HG02973 (cell line): ENCODE measurements at regions not wholly inside any gene's neighbourhood (a gene's known extent, or its start where the extent isn't known, plus 50 kb on each side); places are given as distances from the start of the nearest gene placed in this dataset.
"Not testable (repeated sequence)": the region's sequence is repeated elsewhere in the genome, so short reads cannot be mapped to it uniquely, and the experiment has no call there.

ENCODE experiments used
- ATAC-seq: cut with Tn5 transposase; IDR thresholded peaks from one replicate; pipeline ENCODE4 v1.9.1; 2021; ENCODE audit warnings: moderate library complexity; ENCODE audit not compliant: unreplicated experiment

DNA sequence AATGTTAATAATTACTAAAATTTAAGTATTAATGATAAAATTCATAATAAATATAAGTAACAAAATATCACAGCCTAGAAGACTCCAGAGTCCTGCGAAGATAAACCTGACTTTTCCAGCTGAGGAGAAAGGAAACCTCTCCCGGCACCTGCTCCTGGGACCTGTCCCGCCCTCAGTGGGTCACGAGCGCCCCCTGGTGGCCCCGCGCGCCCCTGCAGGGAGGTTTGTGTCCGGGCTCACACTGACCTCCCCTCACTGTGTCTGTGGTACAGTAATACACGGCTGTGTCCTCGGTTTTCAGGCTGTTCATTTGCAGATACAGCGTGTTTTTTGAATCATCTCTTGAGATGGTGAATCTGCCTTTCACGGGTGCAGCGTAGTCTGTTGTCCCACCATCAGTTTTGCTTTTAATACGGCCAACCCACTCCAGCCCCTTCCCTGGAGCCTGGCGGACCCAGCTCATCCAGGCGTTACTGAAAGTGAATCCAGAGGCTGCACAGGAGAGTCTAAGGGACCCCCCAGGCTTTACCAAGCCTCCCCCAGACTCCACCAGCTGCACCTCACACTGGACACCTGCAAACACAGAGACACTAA is 627.1 kb downstream of the TMEM121 start:
- not testable (repeated sequence) for ATAC-seq

GRCh38 chr14:106163316-106163715 is 636.9 kb downstream of the TMEM121 start:
- no peak for ATAC-seq

- not testable (repeated sequence) for ATAC-seq
These were observed 637.4 kb downstream of the TMEM121 start for GRCh38 chr14:106163812-106164211.

- ATAC-seq, result no peak
These were observed 639.8 kb downstream of the TMEM121 start for GRCh38 chr14:106166232-106166631.

DNA sequence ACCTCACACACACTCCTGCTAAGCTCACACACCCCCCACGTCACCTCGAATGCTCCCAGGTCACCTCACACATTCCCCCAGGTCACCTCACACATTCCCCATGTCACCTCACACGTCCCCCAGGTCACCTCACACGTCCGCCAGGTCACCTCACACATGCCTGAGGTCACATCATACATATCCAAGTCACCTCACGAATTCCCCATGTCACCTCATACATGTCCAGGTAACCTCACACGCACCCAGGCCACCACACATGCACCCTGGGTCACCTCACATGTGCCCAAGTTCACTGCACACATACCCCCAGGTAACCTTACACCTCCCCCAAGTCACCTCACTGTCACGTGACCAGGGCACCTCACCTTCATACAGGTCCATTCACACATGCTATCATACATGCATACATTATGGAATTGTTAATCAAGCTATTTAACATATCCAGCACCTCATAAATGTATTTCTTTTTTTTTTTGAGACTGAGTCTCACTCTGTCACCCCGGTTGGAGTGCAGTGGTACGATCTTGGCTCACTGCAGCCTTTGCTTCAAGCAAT is 640.3 kb downstream of the TMEM121 start:
- ATAC-seq, result no peak

GRCh38 chr14:106170163-106170658 is 643.8 kb downstream of the TMEM121 start:
- ATAC-seq, result not testable (repeated sequence)

DNA sequence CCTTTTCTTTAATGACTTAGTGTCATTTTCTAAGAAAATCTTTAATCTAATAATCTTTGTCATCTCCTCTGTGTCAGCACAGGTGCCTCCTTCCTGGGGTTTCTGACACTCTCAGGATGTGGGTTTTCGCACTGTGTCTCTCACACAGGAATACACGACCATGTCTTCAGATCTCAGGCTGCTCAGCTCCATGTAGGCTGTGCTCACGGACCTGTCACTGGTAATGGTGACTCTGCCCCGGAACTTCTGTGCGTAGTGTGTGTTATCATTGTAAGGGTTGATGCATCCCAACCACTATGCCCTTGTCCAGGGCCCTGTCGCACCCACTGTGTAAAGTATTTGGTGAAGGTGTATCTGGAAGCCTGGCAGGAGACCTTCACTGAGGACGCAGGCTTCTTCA is 647.8 kb downstream of the TMEM121 start:
- no peak for ATAC-seq

DNA sequence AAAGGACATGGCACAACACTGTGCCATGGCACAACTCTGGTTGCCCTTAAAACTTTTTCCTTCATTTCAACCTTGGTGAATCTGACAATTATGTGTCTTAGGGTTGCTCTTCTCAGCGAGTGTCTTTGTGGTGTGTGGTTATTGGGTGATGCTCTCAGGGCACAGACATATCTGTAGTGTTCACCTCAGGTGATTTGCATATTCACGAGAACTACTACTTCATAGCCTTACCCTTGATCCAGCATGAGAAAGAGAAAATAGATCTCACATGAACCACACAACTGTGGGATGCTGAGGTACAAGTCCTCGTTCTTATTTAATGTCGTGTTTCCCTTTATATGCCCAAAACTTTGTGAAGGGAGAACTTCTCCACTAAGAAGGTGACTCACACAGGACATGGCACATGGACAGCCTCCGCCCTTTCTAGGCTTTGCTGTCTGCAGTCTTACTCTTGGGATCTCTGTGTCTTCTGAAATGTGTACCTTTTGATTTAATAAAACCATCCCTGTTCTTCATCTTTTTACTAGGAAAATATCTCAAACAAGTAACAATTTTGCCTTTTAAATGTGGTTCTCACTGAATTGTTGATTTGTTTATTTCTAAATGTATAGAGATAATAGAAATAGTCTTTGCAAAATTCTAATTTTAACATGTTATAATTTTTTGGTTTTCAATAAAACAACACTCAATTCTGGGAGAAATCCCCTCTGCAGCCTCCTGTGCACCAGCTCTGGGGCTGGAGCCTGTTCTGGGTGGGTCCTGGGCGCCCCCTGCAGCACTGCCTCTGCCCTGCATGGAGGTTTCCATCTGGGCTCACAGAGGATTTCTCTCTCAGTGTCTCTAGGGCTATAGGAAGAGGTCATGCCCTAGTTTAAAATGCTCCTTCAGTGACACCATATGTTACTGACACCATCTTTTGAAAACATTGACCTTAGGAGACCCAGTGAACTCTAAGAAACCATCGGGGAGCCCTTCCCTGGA is 651.2 kb downstream of the TMEM121 start:
- ATAC-seq, result not testable (repeated sequence)

DNA sequence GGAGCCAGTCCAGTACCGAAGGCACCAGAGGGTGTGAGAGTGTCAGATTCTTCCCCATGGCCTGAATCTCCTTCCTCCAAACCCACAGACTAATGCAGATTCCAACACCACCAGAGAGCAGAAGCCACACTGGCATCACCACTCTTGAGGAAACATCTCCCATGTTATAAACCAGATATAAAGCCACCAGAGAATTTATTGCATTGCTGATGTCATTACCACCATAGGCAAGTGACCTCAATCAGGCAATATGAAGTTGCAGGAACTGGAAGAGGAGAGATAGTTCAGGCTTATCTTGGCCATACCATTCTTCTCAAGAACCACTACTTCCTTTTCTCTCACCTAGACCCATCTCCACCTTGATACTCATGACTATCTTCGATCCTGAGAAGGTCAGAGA is 653.4 kb downstream of the TMEM121 start:
- ATAC-seq, result no peak

DNA sequence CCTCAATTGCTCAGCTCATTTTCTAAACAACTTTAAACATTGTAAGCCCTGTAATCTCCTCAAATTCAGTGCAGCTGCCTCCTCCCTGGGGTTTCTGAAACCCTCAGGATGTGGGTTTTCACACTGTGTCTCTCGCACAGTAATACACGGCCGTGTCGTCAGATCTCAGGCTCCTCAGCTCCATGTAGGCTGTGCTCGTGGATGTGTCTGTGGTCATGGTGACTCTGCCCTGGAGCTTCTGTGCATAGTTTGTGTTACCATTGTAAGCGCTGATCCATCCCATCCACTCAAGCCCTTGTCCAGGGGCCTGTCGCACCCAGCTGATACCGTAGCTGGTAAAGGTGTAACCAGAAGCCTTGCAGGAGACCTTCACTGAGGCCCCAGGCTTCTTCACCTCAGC is 658.4 kb downstream of the TMEM121 start:
- not testable (repeated sequence) for ATAC-seq

DNA sequence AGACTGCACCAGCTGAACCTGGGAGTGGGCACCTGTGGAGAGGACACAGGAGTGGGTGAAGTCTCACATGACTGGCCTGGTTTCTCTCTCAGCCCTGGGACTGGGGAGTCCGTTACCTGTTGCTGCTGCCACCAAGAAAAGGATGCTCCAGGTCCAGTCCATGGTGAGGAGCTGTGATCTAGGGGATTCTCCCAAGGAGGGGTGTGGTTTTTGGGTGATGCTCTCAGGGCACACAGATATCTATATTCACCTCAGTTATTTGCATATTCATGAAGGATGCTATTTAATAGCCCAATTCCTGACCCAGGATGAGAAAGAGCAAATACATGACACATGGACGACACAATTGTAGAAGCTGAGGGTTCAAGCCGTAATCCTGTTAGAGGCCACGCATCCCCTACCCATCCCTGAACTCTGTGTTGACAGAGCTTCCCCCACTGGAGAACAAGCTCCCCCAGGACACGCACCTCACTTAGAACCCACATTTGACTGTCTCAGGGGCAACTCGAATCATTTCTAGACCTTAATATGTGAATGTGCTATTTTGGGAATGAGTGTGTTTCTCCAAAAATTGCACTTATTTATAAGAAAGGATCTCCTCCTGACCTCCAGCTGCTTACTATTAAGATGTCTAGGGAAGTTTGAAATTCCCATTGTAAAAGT is 658.9 kb downstream of the TMEM121 start:
- ATAC-seq, result not testable (repeated sequence)

- no peak for ATAC-seq
These were observed 659.5 kb downstream of the TMEM121 start for GRCh38 chr14:106185837-106186233.

DNA sequence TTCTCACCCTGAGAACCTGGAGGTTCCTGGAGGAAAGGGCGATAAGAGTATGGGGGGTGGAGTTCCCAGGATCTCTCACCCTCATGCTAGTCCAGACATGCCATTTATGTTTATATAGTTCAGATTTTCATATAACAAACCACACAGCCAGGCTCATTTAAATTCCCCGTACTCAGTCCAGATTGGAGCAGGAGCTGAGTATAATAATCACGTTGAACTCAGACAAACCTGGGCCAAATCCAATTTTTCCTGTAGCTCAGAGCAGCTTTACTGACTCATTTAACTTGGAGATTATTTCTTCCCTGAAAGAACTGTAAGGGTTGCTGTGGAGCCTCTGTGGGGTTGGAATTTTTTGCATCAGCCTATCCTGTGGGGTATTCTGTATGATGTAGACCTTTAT is 660.8 kb downstream of the TMEM121 start:
- ATAC-seq, result no peak

GRCh38 chr14:106192701-106193100 is 666.3 kb downstream of the TMEM121 start:
- not testable (repeated sequence) for ATAC-seq

- not testable (repeated sequence) for ATAC-seq
These were observed 670.1 kb downstream of the TMEM121 start for GRCh38 chr14:106196459-106196858.

- ATAC-seq, result not testable (repeated sequence)
These were observed 670.9 kb downstream of the TMEM121 start for GRCh38 chr14:106197264-106197663.

- no peak for ATAC-seq
These were observed 672.7 kb downstream of the TMEM121 start for GRCh38 chr14:106199097-106199496.

DNA sequence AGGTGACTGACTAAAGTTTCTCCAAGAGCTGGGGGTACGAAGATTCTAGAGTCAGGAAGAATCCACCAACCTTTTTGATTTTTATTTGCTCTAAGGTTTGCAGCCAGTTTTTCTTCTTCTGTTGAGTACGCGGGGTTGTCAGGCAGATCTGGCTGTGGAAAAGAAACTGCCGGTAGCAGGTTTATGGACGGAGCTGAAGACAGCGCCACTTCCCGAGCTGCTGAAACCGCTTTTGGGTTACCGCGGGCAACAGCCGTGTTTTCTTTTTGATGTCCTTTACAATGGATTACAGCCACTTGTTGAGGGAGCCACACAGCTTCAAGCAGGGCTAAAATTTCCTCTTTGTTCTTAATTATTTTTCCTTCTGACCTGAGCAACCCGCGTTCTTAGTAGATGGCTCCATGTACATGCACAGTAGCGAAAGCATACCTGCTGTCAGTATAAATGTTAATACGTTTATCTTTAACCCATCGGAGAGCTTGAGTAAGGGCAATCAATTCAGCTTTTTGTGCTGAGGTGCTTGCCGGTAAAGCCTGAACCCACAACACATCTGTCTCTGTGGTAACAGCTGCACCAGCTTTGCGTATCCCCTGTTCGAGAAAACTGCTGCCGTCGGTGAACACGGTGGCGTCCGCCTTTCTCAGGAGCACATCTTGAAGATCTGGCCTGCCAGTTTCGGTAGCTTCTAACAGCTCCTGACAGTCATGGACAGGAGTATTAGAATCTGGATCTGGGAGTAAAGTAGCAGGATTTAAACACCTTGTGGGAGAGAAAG is 674.3 kb downstream of the TMEM121 start:
- ATAC-seq, result no peak

GRCh38 chr14:106201376-106201775 is 675.0 kb downstream of the TMEM121 start:
- no peak for ATAC-seq

DNA sequence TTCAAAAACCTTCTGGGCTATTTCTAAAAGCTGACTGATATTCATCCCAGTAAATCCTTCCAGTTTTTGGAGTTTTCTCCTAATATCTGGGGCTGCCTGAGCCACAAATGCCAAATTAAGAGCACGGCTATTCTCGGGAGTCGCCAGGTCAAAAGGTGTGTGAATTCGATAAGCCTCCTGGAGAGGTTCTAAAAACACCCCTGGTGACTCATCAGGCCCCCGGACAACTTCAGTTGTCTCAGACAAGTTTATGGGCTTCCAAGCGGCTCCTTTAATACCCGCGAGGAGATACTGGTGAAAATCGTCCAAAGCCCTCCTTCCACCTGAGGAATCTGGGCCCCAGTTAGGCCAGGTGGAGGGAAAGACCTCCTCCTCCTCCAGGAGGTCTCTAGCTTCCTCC is 677.1 kb downstream of the TMEM121 start:
- ATAC-seq, result no peak
